ENCODE measurements at regions not wholly inside any gene's neighbourhood (a gene's known extent, or its start where the extent isn't known, plus 50 kb on each side); places are given as distances from the start of the nearest gene placed in this dataset.
"Not testable (repeated sequence)": the region's sequence is repeated elsewhere in the genome, so short reads cannot be mapped to it uniquely, and the experiment has no call there.

DNA sequence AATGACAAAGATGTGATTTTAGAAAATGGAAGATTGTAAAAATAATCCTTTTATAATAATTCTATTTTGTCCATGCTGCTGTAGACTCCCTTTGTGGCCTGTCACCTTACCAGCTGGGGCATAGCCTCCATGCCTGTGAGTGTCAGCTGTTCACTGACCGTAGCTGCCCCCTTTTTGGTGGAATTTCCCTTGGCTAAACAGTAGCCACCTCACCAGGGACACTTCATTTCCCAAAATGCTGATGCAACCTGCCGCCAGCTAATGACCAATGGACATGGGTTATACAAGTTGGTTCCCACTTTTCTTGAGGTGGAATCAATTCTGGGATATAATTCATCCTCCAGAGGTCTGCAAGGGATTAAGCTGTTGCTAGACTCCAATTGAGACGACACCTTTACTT, 368.4 kb downstream of the PRDM5 start:
- Mint-ChIP-seq H3K4me1 (no peaks in the 10 kb centered on the region), H3K27ac (no peak overlapping the region), H3K27me3 (no peaks in the 10 kb centered on the region), H3K36me3 (no peaks in the 10 kb centered on the region), H3K9me3 (peaks cover 1% of the 10 kb centered on the region), H3K4me3 (no peak overlapping the region)
- ATAC-seq (ENCODE audit: low read depth) (no peak), DNase-seq (ENCODE audit: low spot score in 2 of 2) (no peak)

DNA sequence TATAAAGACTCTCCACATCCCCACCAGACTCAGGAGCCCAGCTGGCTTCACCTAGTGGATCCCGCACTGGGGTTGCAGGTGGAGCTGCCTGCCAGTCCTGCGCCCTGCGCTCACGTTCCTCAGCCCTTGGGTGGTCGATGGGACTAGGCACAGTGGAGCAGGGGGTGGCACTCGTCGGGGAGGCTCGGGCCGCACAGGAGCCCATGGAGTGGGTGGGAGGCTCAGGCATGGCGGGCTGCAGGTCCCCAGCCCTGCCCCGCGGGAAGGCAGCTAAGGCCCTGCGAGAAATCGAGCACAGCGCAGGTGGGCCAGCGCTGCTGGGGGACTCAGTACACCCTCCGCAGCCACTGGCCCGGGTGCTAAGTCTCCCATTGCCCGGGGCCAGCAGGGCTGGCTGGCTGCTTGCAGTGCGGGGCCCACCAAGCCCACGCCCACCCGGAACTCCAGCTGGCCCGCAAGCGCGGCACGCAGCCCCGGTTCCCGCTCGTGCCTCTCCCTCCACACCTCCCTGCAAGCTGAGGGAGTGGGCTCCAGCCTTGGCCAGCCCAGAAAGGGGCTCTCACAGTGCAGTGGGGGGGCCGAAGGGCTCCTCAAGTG, 371.8 kb downstream of the PRDM5 start:
- H3K4me1 Mint-ChIP-seq; ATAC-seq (ENCODE audit: low read depth); H3K27me3 Mint-ChIP-seq; DNase-seq (ENCODE audit: low spot score in 2 of 2); H3K36me3 Mint-ChIP-seq; H3K4me3 Mint-ChIP-seq; H3K9me3 Mint-ChIP-seq; H3K27ac Mint-ChIP-seq: not testable (repeated sequence)

DNA sequence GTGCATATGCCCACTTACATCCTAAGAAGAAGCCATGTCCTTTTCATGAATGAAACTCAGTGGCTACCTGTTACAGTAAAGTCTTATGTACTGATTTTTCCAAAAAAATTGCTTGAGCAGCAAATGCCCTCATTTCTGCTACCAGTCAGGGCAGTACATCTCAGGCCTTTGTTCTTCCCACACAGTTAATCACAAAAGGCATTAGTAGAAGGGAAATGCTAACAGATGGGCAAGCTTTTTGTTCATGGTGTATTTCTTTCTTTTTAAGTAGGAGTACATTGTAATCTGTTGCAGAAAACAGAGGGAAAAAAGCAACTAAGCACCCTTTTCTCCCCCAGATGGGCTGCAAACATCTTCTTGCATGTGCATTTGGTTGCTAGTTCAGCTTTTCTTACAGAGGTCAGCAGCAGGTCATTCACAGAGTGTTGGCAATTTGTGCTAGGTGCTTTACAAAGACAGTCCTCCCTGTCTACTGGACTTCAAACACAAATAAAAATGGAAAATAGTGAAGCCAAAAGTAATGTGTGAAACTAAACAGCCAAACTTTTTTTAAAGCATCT, 373.4 kb downstream of the PRDM5 start:
- no peak for ATAC-seq (ENCODE audit: low read depth)
- H3K4me3 Mint-ChIP-seq, result no peak overlapping the region
- no peaks in the 10 kb centered on the region for H3K4me1 Mint-ChIP-seq
- DNase-seq (ENCODE audit: low spot score in 2 of 2), result no peak
- H3K27me3 Mint-ChIP-seq, result no peaks in the 10 kb centered on the region
- H3K36me3 Mint-ChIP-seq, result no peaks in the 10 kb centered on the region
- H3K9me3 Mint-ChIP-seq, result peaks cover 1% of the 10 kb centered on the region
- H3K27ac Mint-ChIP-seq, result no peak overlapping the region

DNA sequence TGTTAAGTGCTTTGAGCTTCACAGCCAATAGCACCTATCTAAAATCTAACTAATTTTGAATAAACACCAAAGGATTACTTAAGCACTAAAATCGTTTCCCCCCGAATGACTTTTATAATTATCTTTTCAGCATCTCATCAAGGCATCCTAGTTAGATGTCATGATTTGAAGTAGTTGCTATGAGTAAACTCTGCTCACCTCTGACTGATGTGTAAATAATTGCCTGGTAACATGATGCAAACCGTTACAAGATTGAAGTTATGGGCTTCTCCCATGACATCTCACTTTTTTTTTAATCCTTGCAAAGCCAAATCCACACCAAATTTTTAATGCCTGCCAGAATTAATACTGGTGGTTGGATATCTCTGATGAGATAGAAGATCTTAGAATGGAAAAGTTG, 377.1 kb downstream of the PRDM5 start:
- no peaks in the 10 kb centered on the region for H3K9me3 Mint-ChIP-seq
- DNase-seq (ENCODE audit: low spot score in 2 of 2), result no peak
- no peaks in the 10 kb centered on the region for H3K27me3 Mint-ChIP-seq
- no peak overlapping the region for H3K4me3 Mint-ChIP-seq
- H3K4me1 Mint-ChIP-seq, result no peaks in the 10 kb centered on the region
- no peak overlapping the region for H3K27ac Mint-ChIP-seq
- H3K36me3 Mint-ChIP-seq, result no peaks in the 10 kb centered on the region
- ATAC-seq (ENCODE audit: low read depth), result no peak

DNA sequence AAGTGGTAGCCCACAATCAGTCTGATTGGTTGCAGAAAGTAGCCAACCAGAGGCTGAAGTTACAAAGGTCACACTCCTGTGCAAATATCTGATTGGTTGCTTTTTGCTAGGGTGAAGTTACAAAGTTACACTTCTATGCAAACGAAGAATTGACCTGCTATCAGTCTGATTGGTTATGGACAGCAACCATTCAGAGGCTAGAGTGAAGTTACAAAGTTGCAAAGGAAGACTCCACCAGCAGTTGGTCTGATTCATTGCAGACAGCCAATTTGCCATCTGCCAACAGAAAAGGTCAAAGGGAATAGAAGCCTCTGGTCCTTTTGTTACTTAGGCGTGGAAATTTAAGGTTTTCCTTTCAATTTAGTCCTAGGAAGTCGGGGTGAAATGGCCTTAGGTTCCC, 377.7 kb downstream of the PRDM5 start:
- DNase-seq (ENCODE audit: low spot score in 2 of 2) (no peak), ATAC-seq (ENCODE audit: low read depth) (no peak)
- Mint-ChIP-seq H3K27me3 (no peaks in the 10 kb centered on the region), H3K36me3 (no peaks in the 10 kb centered on the region), H3K4me1 (no peaks in the 10 kb centered on the region), H3K4me3 (no peak overlapping the region), H3K27ac (no peak overlapping the region), H3K9me3 (no peaks in the 10 kb centered on the region)

DNA sequence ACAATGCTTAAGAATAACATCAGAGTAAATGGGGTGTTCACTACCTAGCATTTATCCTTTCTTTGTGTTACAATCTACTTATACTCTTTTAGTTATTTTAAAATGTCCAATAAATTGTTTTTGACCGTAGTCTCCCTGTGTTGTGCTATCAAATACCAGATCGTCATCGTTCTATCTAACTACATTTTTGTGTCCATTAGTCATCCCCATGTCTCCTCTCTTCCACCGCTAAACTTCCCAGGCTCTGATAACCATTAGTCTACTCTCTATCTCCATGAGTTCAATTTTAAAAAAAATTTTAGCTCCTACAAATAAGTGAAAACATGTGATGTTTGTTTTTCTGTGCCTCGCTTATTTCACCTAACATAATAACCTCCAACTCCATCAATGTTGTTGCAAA, 381.9 kb downstream of the PRDM5 start:
- no peak for ATAC-seq (ENCODE audit: low read depth)
- Mint-ChIP-seq H3K9me3 (no peaks in the 10 kb centered on the region), H3K36me3 (no peaks in the 10 kb centered on the region), H3K4me1 (no peaks in the 10 kb centered on the region), H3K4me3 (no peak overlapping the region), H3K27ac (no peak overlapping the region), H3K27me3 (no peaks in the 10 kb centered on the region)
- DNase-seq (ENCODE audit: low spot score in 2 of 2), result no peak

DNA sequence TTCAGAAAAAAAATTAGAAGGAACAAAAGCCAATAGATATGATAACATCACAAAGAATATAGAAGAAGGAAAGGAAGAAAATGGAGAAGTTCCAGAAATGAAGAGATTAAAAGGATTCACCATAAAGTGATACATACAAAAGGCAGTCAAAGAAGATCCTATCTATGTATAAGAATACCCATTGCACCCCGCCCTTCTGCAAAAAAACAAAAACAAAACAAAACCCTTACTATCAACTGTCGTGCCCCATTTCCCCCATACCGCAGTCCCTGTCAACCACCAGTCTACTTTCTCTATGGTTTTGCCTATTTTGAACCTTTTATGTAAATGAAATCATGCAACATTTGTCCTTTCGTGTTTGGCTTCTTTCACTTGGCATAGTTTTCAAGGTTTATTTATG, 385.6 kb downstream of the PRDM5 start:
- ATAC-seq (ENCODE audit: low read depth) (no peak), DNase-seq (ENCODE audit: low spot score in 2 of 2) (no peak)
- Mint-ChIP-seq H3K36me3 (no peaks in the 10 kb centered on the region), H3K9me3 (no peaks in the 10 kb centered on the region), H3K27ac (no peak overlapping the region), H3K4me3 (no peak overlapping the region), H3K4me1 (no peaks in the 10 kb centered on the region), H3K27me3 (no peaks in the 10 kb centered on the region)

DNA sequence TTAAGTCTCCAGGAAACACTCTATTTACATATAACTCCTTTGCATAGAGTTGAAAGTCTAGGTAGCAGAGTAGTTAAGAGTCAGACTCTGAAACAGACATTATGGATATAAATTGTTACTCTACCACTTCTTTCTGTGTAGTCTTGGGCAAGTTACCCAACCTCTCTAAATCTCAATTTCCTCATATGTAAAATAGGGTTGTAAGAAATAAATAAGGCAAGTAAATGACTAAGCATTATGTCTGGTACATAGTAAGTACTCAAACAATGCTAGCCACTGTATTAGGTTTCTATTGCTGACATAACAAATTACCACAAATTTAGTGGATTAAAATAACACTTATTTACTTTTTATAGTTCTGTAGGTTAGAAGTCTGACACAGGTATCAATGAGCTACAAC, 394.1 kb downstream of the PRDM5 start:
- DNase-seq (ENCODE audit: low spot score in 2 of 2), result no peak
- peaks cover 4% of the 10 kb centered on the region for H3K9me3 Mint-ChIP-seq
- H3K4me1 Mint-ChIP-seq, result no peaks in the 10 kb centered on the region
- no peak for ATAC-seq (ENCODE audit: low read depth)
- no peaks in the 10 kb centered on the region for H3K36me3 Mint-ChIP-seq
- no peak overlapping the region for H3K4me3 Mint-ChIP-seq
- no peak overlapping the region for H3K27ac Mint-ChIP-seq
- no peaks in the 10 kb centered on the region for H3K27me3 Mint-ChIP-seq

DNA sequence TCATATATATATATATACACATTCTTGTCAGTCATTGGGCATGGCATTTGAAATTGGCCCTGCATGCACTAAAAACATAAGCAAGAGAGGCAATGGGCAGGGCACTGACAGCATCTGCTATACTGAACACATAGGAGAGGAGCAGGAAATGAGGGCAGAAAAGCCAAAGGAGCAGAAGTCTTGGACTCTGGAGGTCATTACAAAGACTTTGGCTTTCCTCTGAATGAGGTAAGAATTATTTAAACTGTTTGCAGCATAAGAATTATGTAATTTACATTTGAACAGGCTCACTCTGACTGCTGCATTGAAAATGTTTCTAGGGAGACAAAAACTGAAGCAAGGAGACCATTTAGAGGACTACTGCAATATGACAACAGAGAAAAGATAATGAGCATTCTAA, 396.5 kb downstream of the PRDM5 start:
- Mint-ChIP-seq H3K36me3 (no peaks in the 10 kb centered on the region), H3K27me3 (no peaks in the 10 kb centered on the region), H3K4me3 (no peak overlapping the region), H3K9me3 (peaks cover 7% of the 10 kb centered on the region), H3K27ac (no peak overlapping the region), H3K4me1 (no peaks in the 10 kb centered on the region)
- ATAC-seq (ENCODE audit: low read depth), result no peak
- DNase-seq (ENCODE audit: low spot score in 2 of 2), result no peak

DNA sequence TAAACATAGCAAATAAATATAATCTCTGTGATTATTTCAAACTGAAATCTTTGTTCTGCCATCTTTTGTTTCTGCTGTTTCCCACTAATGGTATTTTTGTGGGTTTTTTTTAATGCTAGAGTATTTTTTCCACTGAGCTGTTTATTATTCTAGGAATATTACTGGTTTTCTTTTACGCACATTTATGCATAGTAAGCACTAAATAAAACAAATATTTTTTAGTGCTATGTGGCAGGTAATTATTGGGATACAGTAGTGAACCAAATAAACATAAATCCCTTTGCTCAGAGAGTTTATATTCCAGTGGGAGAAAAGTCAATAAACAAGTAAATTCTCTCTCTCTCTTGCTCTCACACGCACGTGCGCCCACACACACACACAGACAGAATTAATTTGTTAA, 397.4 kb downstream of the PRDM5 start:
- H3K27me3 Mint-ChIP-seq, result no peaks in the 10 kb centered on the region
- no peaks in the 10 kb centered on the region for H3K4me1 Mint-ChIP-seq
- no peak for ATAC-seq (ENCODE audit: low read depth)
- no peak for DNase-seq (ENCODE audit: low spot score in 2 of 2)
- H3K4me3 Mint-ChIP-seq, result no peak overlapping the region
- H3K27ac Mint-ChIP-seq, result no peak overlapping the region
- no peaks in the 10 kb centered on the region for H3K36me3 Mint-ChIP-seq
- peaks cover 7% of the 10 kb centered on the region for H3K9me3 Mint-ChIP-seq

DNA sequence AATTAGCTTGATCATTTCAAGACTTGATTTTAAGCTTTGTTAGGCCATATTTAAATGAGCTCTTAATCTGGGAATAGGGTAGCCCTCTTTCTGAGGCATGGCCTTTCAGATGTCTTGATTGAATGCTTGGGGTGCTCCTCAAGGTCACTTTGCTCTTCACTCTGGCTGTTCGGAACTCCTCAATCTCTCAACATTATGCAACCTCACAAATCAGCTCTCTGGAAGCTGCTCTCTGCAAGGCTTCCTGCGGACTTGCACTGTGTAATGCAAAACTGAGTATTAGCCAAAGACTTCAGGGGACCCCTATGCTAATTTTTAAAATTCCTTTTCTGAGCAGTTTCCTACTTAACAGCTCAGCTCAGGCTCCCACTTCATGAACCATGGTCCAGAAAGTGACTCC, 398.3 kb downstream of the PRDM5 start:
- no peaks in the 10 kb centered on the region for H3K27me3 Mint-ChIP-seq
- H3K9me3 Mint-ChIP-seq, result peaks cover 11% of the 10 kb centered on the region
- no peak overlapping the region for H3K4me3 Mint-ChIP-seq
- H3K36me3 Mint-ChIP-seq, result no peaks in the 10 kb centered on the region
- ATAC-seq (ENCODE audit: low read depth) (no peak), DNase-seq (ENCODE audit: low spot score in 2 of 2) (no peak)
- H3K27ac Mint-ChIP-seq, result no peak overlapping the region
- H3K4me1 Mint-ChIP-seq, result no peaks in the 10 kb centered on the region

DNA sequence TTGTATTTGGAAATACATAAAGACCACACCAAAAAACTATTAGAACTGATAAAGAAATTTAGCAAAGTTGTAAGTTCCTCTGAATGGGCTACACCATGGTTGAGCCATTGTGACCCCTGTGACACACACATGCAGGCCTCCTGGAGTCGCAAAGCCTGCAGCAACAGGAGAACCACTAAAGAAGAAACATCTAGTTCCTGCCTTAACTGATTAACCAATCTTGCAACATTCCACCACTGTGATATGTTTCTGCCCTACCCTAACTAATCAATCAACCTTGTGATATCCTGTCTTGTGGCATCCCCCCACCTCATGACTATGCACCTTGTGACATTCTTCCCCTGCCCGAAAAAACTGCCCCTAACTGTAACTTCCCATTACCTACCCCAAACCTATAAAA, 401.8 kb downstream of the PRDM5 start:
- Mint-ChIP-seq H3K27ac (no peak overlapping the region), H3K9me3 (peaks cover 10% of the 10 kb centered on the region), H3K4me3 (no peak overlapping the region), H3K27me3 (no peaks in the 10 kb centered on the region), H3K36me3 (no peaks in the 10 kb centered on the region), H3K4me1 (no peaks in the 10 kb centered on the region)
- ATAC-seq (ENCODE audit: low read depth), result no peak
- no peak for DNase-seq (ENCODE audit: low spot score in 2 of 2)

DNA sequence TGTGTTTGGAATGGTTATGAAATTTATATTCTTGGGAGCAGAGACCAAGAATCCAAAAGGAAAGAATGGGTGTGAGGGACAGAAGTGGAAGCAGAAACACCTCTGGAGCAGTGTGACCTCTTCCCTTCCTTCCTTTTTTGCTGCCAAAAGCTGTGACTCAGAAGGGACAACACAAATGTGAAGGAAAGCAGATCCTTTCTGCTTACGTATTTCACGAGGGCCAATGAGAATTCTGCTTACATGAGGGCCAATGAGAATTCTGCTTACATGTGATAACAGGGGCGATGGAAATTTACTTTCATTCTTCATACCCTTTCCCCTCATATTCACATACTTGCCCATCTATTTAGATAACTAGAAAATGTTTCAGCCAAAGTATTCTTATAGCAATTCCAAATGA, 404.6 kb downstream of the PRDM5 start:
- ATAC-seq (ENCODE audit: low read depth) (no peak), DNase-seq (ENCODE audit: low spot score in 2 of 2) (no peak)
- H3K36me3 Mint-ChIP-seq, result no peaks in the 10 kb centered on the region
- H3K9me3 Mint-ChIP-seq, result peaks cover 12% of the 10 kb centered on the region
- H3K27ac Mint-ChIP-seq, result no peak overlapping the region
- H3K27me3 Mint-ChIP-seq, result no peaks in the 10 kb centered on the region
- no peak overlapping the region for H3K4me3 Mint-ChIP-seq
- H3K4me1 Mint-ChIP-seq, result no peaks in the 10 kb centered on the region

DNA sequence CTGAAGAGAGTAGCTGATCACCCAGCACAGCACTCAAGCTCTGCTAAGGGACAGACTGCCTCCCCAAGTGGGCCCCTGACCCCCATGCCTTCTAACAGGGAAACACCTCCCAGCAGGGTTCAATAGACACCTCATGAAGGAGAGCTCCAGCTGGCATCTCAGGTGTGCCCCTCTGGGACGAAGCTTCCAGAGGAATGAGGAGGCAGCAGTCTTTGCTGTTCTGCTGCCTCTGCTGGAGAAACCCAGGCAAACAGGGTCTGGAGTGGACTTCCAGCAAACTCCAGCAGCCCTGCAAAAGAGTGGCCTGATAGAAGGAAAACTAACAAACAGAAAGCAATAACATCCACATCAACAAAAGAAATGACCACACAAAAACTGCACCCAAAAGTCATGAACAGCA, 412.8 kb downstream of the PRDM5 start:
- Mint-ChIP-seq H3K36me3 (no peaks in the 10 kb centered on the region), H3K4me1 (no peaks in the 10 kb centered on the region), H3K9me3 (peaks cover 8% of the 10 kb centered on the region), H3K27ac (no peak overlapping the region), H3K4me3 (no peak overlapping the region), H3K27me3 (no peaks in the 10 kb centered on the region)
- ATAC-seq (ENCODE audit: low read depth) (no peak), DNase-seq (ENCODE audit: low spot score in 2 of 2) (no peak)

DNA sequence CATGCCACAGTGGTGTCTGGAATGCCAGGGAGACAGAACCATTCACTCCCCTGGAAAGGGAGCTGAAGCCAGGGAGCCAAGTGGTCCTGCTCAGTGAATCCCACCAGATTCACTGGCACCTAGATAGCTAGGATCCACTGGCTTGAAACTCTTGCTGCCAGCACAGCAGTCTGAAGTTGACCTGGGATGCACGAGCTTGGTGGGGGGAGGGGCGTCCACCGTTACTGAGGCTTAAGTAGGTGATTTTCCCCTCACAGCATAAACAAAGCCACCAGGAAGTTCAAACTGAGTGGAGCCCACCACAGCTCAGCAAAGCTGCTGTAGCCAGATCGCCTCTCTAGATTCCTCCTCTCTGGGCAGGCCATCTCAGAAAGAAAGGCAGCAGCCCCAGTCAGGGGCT, 413.3 kb downstream of the PRDM5 start:
- H3K27me3 Mint-ChIP-seq, result no peaks in the 10 kb centered on the region
- H3K36me3 Mint-ChIP-seq, result no peaks in the 10 kb centered on the region
- no peak overlapping the region for H3K4me3 Mint-ChIP-seq
- no peaks in the 10 kb centered on the region for H3K4me1 Mint-ChIP-seq
- peaks cover 8% of the 10 kb centered on the region for H3K9me3 Mint-ChIP-seq
- DNase-seq (ENCODE audit: low spot score in 2 of 2) (no peak), ATAC-seq (ENCODE audit: low read depth) (no peak)
- no peak overlapping the region for H3K27ac Mint-ChIP-seq
